HUES48 (cell line): ENCODE measurements at regions not wholly inside any gene's neighbourhood (a gene's known extent, or its start where the extent isn't known, plus 50 kb on each side); places are given as distances from the start of the nearest gene placed in this dataset.

Source experiments
- H3K27ac ChIP-seq: one replicate; pipeline ENCODE4 v1.7.0; 2013; ENCODE audit warnings: low read depth, low read length, inconsistent platforms
- H3K27me3 ChIP-seq: 2 replicates; pipeline ENCODE4 v1.6.1; 2013; ENCODE audit warnings: mild to moderate bottlenecking, low read length; ENCODE audit not compliant: control insufficient read depth, insufficient read depth
- H3K36me3 ChIP-seq: 2 replicates; pipeline ENCODE4 v1.6.1; 2013; ENCODE audit warnings: low read length; ENCODE audit not compliant: control insufficient read depth, insufficient read depth
- H3K4me1 ChIP-seq: 2 replicates; pipeline ENCODE4 v1.6.1; 2013; ENCODE audit warnings: mild to moderate bottlenecking, low read length; ENCODE audit not compliant: control insufficient read depth, insufficient read depth
- H3K4me3 ChIP-seq: 2 replicates; pipeline ENCODE4 v1.5.1; 2013; ENCODE audit warnings: mild to moderate bottlenecking, low read depth, low read length
- H3K9ac ChIP-seq: 2 replicates; pipeline ENCODE4 v1.6.1; 2013; ENCODE audit warnings: mild to moderate bottlenecking, low read depth, low read length, moderate library complexity
- H3K9me3 ChIP-seq: 2 replicates; pipeline ENCODE4 v1.6.1; 2013; ENCODE audit warnings: low read length; ENCODE audit not compliant: control insufficient read depth, insufficient read depth

GRCh38 chr1:60487565-60488345 is 414.2 kb upstream of the C1orf87 start:
- H3K4me3 ChIP-seq: no peak overlapping the region
- no peak overlapping the region for H3K27ac ChIP-seq
- no peaks in the 10 kb centered on the region for H3K27me3 ChIP-seq
- no peak overlapping the region for H3K9ac ChIP-seq
- no peaks in the 10 kb centered on the region for H3K4me1 ChIP-seq
- H3K36me3 ChIP-seq: no peaks in the 10 kb centered on the region
- no peaks in the 10 kb centered on the region for H3K9me3 ChIP-seq

- no peaks in the 10 kb centered on the region for H3K4me1 ChIP-seq
- 0 out of 2 replicates have a peak, but pooled peaks cover 2% of the 10 kb centered on the region for H3K9me3 ChIP-seq
- no peaks in the 10 kb centered on the region for H3K36me3 ChIP-seq
- no peak overlapping the region for H3K27ac ChIP-seq
- no peaks in the 10 kb centered on the region for H3K27me3 ChIP-seq
- no peak overlapping the region for H3K9ac ChIP-seq
- H3K4me3 ChIP-seq: no peak overlapping the region
Observed at GRCh38 chr1:60483509-60483908, 409.9 kb upstream of the C1orf87 start.

- H3K27me3 ChIP-seq: no peaks in the 10 kb centered on the region
- H3K9ac ChIP-seq: no peak overlapping the region
- H3K4me1 ChIP-seq: no peaks in the 10 kb centered on the region
- no peak overlapping the region for H3K4me3 ChIP-seq
- no peak overlapping the region for H3K27ac ChIP-seq
- no peaks in the 10 kb centered on the region for H3K9me3 ChIP-seq
- H3K36me3 ChIP-seq: no peaks in the 10 kb centered on the region
Observed at GRCh38 chr1:60470246-60470645, 396.7 kb upstream of the C1orf87 start.

- no peaks in the 10 kb centered on the region for H3K36me3 ChIP-seq
- H3K27me3 ChIP-seq: no peaks in the 10 kb centered on the region
- H3K4me3 ChIP-seq: no peak overlapping the region
Observed at GRCh38 chr1:60463786-60464185, 390.2 kb upstream of the C1orf87 start.

GRCh38 chr1:60463146-60463545 is 389.6 kb upstream of the C1orf87 start:
- Histone ChIP-seq H3K36me3 (no peaks in the 10 kb centered on the region), H3K27ac (no peak overlapping the region), H3K9ac (no peak overlapping the region), H3K4me1 (peaks cover 11% of the 10 kb centered on the region; the same call in 1 of the 2 replicates), H3K9me3 (no peaks in the 10 kb centered on the region), H3K4me3 (no peak overlapping the region), H3K27me3 (no peaks in the 10 kb centered on the region)

More at GRCh38 chr1:60463786-60464185, 390.2 kb upstream of the C1orf87 start:
- Histone ChIP-seq H3K9ac (no peak overlapping the region), H3K9me3 (no peaks in the 10 kb centered on the region), H3K4me1 (peaks cover 11% of the 10 kb centered on the region; the same call in 1 of the 2 replicates), H3K27ac (no peak overlapping the region)

GRCh38 chr1:60461925-60462595 is 388.5 kb upstream of the C1orf87 start:
- Histone ChIP-seq H3K4me1 (peaks cover 11% of the 10 kb centered on the region; the same call in 1 of the 2 replicates), H3K9ac (no peak overlapping the region), H3K36me3 (no peaks in the 10 kb centered on the region), H3K27ac (peak overlapping the region; percentile 28), H3K27me3 (no peaks in the 10 kb centered on the region), H3K9me3 (no peaks in the 10 kb centered on the region), H3K4me3 (no peak overlapping the region)

GRCh38 chr1:60458111-60458510 is 384.5 kb upstream of the C1orf87 start:
- no peaks in the 10 kb centered on the region for H3K36me3 ChIP-seq
- no peak overlapping the region for H3K4me3 ChIP-seq
- H3K9me3 ChIP-seq: no peaks in the 10 kb centered on the region

GRCh38 chr1:60449876-60450275 is 376.3 kb upstream of the C1orf87 start:
- Histone ChIP-seq H3K27me3 (no peaks in the 10 kb centered on the region), H3K4me3 (no peak overlapping the region), H3K27ac (no peak overlapping the region), H3K36me3 (no peaks in the 10 kb centered on the region), H3K9ac (no peak overlapping the region), H3K9me3 (no peaks in the 10 kb centered on the region), H3K4me1 (no peaks in the 10 kb centered on the region)

More at GRCh38 chr1:60458111-60458510, 384.5 kb upstream of the C1orf87 start:
- H3K9ac ChIP-seq: no peak overlapping the region
- H3K4me1 ChIP-seq: peaks cover 11% of the 10 kb centered on the region; the same call in 1 of the 2 replicates
- no peaks in the 10 kb centered on the region for H3K27me3 ChIP-seq
- H3K27ac ChIP-seq: no peak overlapping the region

GRCh38 chr1:60448850-60449249 is 375.3 kb upstream of the C1orf87 start:
- Histone ChIP-seq H3K27ac (no peak overlapping the region), H3K4me1 (no peaks in the 10 kb centered on the region), H3K36me3 (no peaks in the 10 kb centered on the region), H3K27me3 (no peaks in the 10 kb centered on the region), H3K9ac (no peak overlapping the region), H3K4me3 (no peak overlapping the region), H3K9me3 (no peaks in the 10 kb centered on the region)

- H3K4me1 ChIP-seq: no peaks in the 10 kb centered on the region
- H3K27me3 ChIP-seq: no peaks in the 10 kb centered on the region
- H3K36me3 ChIP-seq: no peaks in the 10 kb centered on the region
- no peaks in the 10 kb centered on the region for H3K9me3 ChIP-seq
- H3K4me3 ChIP-seq: no peak overlapping the region
- H3K27ac ChIP-seq: no peak overlapping the region
- no peak overlapping the region for H3K9ac ChIP-seq
Observed at GRCh38 chr1:60444680-60445079, 371.1 kb upstream of the C1orf87 start.

- no peaks in the 10 kb centered on the region for H3K4me1 ChIP-seq
- H3K4me3 ChIP-seq: no peak overlapping the region
- H3K36me3 ChIP-seq: no peaks in the 10 kb centered on the region
- H3K27me3 ChIP-seq: no peaks in the 10 kb centered on the region
- no peak overlapping the region for H3K27ac ChIP-seq
- H3K9me3 ChIP-seq: peaks cover 9% of the 10 kb centered on the region
- no peak overlapping the region for H3K9ac ChIP-seq
Observed at GRCh38 chr1:60436186-60436585, 362.6 kb upstream of the C1orf87 start.
